RWPE2 (cell line): ENCODE measurements at regions not wholly inside any gene's neighbourhood (a gene's known extent, or its start where the extent isn't known, plus 50 kb on each side); places are given as distances from the start of the nearest gene placed in this dataset.

Experiments
- ATAC-seq: fragments of 200-7000 bp; cut with Tn5 transposase; 3 replicates; pipeline ENCODE4 v1.9.1; 2021; ENCODE audit warnings: low read depth
- DNase-seq: peaks from one replicate; pipeline ENCODE4 v3.0.0-alpha.2; 2020; ENCODE audit warnings: low spot score
- H3K27ac ChIP-seq: fragments of 450-650 bp; 2 replicates; pipeline ENCODE4 v1.5.1; 2017; ENCODE audit warnings: mild to moderate bottlenecking; ENCODE audit not compliant: poor library complexity, severe bottlenecking
- H3K27me3 ChIP-seq: fragments of 250-450 bp; sonication (Bioruptor Pico); 2 replicates; pipeline ENCODE4 v1.5.1; 2021; ENCODE audit warnings: mild to moderate bottlenecking, moderate library complexity; ENCODE audit not compliant: insufficient read depth, poor library complexity, severe bottlenecking
- H3K36me3 ChIP-seq: fragments of 250-450 bp; sonication (Bioruptor Pico); 2 replicates; pipeline ENCODE4 v1.5.1; 2020; ENCODE audit warnings: low read depth, mild to moderate bottlenecking, moderate library complexity
- H3K4me1 ChIP-seq: fragments of 250-450 bp; sonication (Bioruptor Pico); 2 replicates; pipeline ENCODE4 v1.5.1; 2021; ENCODE audit warnings: mild to moderate bottlenecking, moderate library complexity; ENCODE audit not compliant: insufficient read depth, poor library complexity, severe bottlenecking
- H3K4me3 ChIP-seq: fragments of 250-450 bp; sonication (Bioruptor Pico); 2 replicates; pipeline ENCODE4 v1.5.1; 2021; ENCODE audit warnings: mild to moderate bottlenecking, moderate library complexity; ENCODE audit not compliant: severe bottlenecking
- H3K9me3 ChIP-seq: fragments of 250-450 bp; sonication (Bioruptor Pico); 2 replicates; pipeline ENCODE4 v1.5.1; 2021; ENCODE audit warnings: mild to moderate bottlenecking, moderate library complexity; ENCODE audit not compliant: severe bottlenecking
- TF ChIP-seq, protein P1 (sequence below): fragments of 450-650 bp; IDR thresholded peaks from one replicate; pipeline ENCODE4 v1.5.1; 2017; ENCODE audit warnings: mild to moderate bottlenecking, moderate library complexity; ENCODE audit not compliant: poor library complexity, severe bottlenecking

DNA sequence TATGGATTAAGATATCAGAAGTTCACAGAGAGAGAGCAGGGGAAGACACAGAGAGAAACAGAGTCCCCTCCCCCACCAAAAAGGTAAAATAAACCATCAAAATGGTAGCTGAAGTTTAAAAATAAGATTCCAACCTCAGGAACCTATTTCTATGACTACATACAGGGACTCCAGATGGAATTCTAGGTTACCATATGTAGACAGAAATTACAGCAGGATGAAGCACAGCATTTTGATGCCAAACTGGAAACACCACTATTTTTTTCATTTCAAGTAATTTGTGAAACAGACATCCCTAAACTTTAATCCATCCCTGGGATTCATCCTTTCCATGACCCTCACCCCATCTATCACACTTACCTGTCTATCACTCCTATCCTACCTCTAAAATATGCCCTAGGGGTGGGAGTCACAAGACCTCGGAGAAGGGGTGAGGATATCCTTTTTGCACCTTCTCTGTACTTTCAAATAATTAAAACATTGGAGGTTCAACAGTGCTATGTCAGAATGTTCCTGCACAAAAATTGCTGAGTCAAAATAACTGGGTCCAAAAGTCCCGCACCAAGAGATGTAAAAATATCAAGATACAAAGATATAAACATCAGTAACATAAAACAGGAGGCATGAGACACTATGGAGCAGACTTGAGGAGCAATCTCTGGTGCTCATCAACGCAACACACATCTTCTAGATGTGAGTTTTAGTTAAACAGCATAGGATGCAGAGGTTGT, 344.5 kb upstream of the RASGEF1B start:
- H3K4me1 ChIP-seq = no peaks in the 10 kb centered on the region
- H3K9me3 ChIP-seq = no peaks in the 10 kb centered on the region
- TF ChIP-seq, protein P1, sequence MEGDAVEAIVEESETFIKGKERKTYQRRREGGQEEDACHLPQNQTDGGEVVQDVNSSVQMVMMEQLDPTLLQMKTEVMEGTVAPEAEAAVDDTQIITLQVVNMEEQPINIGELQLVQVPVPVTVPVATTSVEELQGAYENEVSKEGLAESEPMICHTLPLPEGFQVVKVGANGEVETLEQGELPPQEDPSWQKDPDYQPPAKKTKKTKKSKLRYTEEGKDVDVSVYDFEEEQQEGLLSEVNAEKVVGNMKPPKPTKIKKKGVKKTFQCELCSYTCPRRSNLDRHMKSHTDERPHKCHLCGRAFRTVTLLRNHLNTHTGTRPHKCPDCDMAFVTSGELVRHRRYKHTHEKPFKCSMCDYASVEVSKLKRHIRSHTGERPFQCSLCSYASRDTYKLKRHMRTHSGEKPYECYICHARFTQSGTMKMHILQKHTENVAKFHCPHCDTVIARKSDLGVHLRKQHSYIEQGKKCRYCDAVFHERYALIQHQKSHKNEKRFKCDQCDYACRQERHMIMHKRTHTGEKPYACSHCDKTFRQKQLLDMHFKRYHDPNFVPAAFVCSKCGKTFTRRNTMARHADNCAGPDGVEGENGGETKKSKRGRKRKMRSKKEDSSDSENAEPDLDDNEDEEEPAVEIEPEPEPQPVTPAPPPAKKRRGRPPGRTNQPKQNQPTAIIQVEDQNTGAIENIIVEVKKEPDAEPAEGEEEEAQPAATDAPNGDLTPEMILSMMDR = no peak
- no peak for DNase-seq
- H3K27ac ChIP-seq = no peak overlapping the region
- H3K4me3 ChIP-seq = no peak overlapping the region
- H3K27me3 ChIP-seq = no peaks in the 10 kb centered on the region
- no peaks in the 10 kb centered on the region for H3K36me3 ChIP-seq
- ATAC-seq = no peak

DNA sequence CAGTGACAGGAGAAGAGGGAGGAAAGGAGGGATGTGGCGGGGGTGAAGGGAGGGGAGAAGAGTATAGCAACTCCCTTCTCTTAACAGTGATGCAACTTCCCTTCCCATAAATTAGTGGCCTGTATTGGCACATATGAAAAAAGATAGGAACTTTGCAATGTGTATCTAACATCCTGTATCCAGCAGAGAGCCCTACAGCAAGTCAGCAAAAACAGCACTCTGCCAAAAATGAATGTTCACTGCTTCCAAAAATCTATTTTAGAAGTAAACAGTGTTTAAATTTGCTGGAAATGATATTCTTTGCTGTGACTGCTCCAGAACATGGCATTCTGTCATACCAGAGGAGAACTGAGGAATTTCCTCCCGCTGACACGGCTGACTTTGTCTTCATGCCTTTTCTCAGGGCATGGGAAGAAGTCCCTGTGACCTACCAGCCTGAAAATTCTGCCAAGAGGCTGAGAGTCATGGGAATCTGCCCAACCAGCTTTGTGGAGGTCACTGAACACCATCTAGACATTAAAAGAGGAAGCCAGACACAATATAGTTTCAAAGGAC, 343.4 kb upstream of the RASGEF1B start:
- H3K9me3 ChIP-seq = no peaks in the 10 kb centered on the region
- TF ChIP-seq, protein P1 = no peak
- no peak for DNase-seq
- no peaks in the 10 kb centered on the region for H3K36me3 ChIP-seq
- no peak overlapping the region for H3K27ac ChIP-seq
- no peak for ATAC-seq
- H3K27me3 ChIP-seq = no peaks in the 10 kb centered on the region
- H3K4me1 ChIP-seq = no peaks in the 10 kb centered on the region
- no peak overlapping the region for H3K4me3 ChIP-seq

GRCh38 chr4:81811562-81812293, 340.0 kb upstream of the RASGEF1B start:
- Histone ChIP-seq H3K27ac (no peak overlapping the region), H3K27me3 (no peaks in the 10 kb centered on the region), H3K9me3 (no peaks in the 10 kb centered on the region), H3K4me1 (no peaks in the 10 kb centered on the region), H3K4me3 (no peak overlapping the region), H3K36me3 (no peaks in the 10 kb centered on the region)
- ATAC-seq = no peak
- TF ChIP-seq, protein P1 = no peak
- no peak for DNase-seq

DNA sequence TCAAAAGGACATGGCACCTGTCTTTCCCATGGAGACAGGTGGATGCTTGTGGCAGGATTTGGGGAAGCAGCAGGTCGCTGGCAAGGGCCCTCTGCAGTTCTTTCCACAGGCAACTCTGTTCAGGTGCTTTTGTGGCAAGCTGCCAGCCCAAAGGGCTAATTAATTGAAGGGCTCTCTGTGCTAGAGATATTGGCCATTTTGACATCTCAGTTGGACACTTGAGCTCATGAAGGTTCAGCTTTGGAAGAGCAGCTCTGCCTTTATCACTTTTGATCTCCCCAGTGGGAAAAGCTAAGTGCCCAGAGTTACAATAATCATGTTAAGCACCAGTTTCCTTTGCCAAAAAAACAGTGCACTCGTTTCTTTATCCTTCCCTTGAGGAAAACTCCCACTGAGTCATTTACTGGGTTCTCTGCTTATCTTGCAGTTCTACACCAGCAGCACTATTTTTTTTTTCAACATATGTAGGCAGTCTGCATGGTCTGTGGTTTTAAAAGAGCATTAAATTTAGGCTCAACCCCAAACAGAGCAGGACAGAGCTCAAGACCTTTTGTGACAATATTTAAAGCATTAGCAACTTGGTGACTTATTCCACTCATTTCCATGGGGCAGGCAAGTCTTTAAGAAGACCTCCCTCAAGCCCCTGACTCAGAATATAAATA, 336.4 kb upstream of the RASGEF1B start:
- no peak for ATAC-seq
- TF ChIP-seq, protein P1 = no peak
- no peaks in the 10 kb centered on the region for H3K27me3 ChIP-seq
- H3K36me3 ChIP-seq = no peaks in the 10 kb centered on the region
- H3K9me3 ChIP-seq = no peaks in the 10 kb centered on the region
- no peak overlapping the region for H3K4me3 ChIP-seq
- DNase-seq = no peak
- no peaks in the 10 kb centered on the region for H3K4me1 ChIP-seq
- no peak overlapping the region for H3K27ac ChIP-seq
